ENCODE measurements at regions not wholly inside any gene's neighbourhood (a gene's known extent, or its start where the extent isn't known, plus 50 kb on each side); places are given as distances from the start of the nearest gene placed in this dataset.

- TF ChIP-seq CTCF (IDR thresholded peaks at IDR 0.05), result no peak
- TF ChIP-seq POLR2A (IDR thresholded peaks at IDR 0.05), result no peak
Observed at GRCh38 chr14:87045956-87046355, 947.0 kb downstream of the GALC start.

All from body of pancreas (tissue), 4 donors.